ENCODE measurements at regions not wholly inside any gene's neighbourhood (a gene's known extent, or its start where the extent isn't known, plus 50 kb on each side); places are given as distances from the start of the nearest gene placed in this dataset.

- no peak for TF ChIP-seq CTCF (IDR thresholded peaks at IDR 0.05)
- H3K27ac Mint-ChIP-seq (ENCODE audit: unreplicated experiment): no peak overlapping the region
- no peaks in the 10 kb centered on the region for H3K36me3 Mint-ChIP-seq (ENCODE audit: low read depth)
- no peaks in the 10 kb centered on the region for H3K4me1 Mint-ChIP-seq (ENCODE audit: low read depth)
- H3K9me3 Mint-ChIP-seq (ENCODE audit: low read depth): peaks cover 17% of the 10 kb centered on the region
- H3K4me3 Mint-ChIP-seq (ENCODE audit: unreplicated experiment): no peak overlapping the region
- H3K27me3 Mint-ChIP-seq (ENCODE audit: low read depth): no peaks in the 10 kb centered on the region
- DNase-seq (ENCODE audit: low spot score): no peak
Measured at GRCh38 chrX:43139645-43140044, 361.7 kb upstream of the PPP1R2C start.

GRCh38 chrX:43140582-43140981, 362.6 kb upstream of the PPP1R2C start:
- no peaks in the 10 kb centered on the region for H3K4me1 Mint-ChIP-seq (ENCODE audit: low read depth)
- peaks cover 17% of the 10 kb centered on the region for H3K9me3 Mint-ChIP-seq (ENCODE audit: low read depth)
- no peak overlapping the region for H3K27ac Mint-ChIP-seq (ENCODE audit: unreplicated experiment)
- no peaks in the 10 kb centered on the region for H3K27me3 Mint-ChIP-seq (ENCODE audit: low read depth)
- no peak for TF ChIP-seq CTCF (IDR thresholded peaks at IDR 0.05)
- DNase-seq (ENCODE audit: low spot score): no peak
- H3K36me3 Mint-ChIP-seq (ENCODE audit: low read depth): no peaks in the 10 kb centered on the region
- no peak overlapping the region for H3K4me3 Mint-ChIP-seq (ENCODE audit: unreplicated experiment)

GRCh38 chrX:43141885-43142284, 363.9 kb upstream of the PPP1R2C start:
- Mint-ChIP-seq H3K36me3 (ENCODE audit: low read depth) (no peaks in the 10 kb centered on the region), H3K4me3 (ENCODE audit: unreplicated experiment) (no peak overlapping the region), H3K9me3 (ENCODE audit: low read depth) (peaks cover 24% of the 10 kb centered on the region), H3K4me1 (ENCODE audit: low read depth) (no peaks in the 10 kb centered on the region), H3K27me3 (ENCODE audit: low read depth) (no peaks in the 10 kb centered on the region), H3K27ac (ENCODE audit: unreplicated experiment) (no peak overlapping the region)
- DNase-seq (ENCODE audit: low spot score): no peak
- no peak for TF ChIP-seq CTCF (IDR thresholded peaks at IDR 0.05)

- peaks cover 13% of the 10 kb centered on the region for H3K9me3 Mint-ChIP-seq (ENCODE audit: low read depth)
- no peaks in the 10 kb centered on the region for H3K27me3 Mint-ChIP-seq (ENCODE audit: low read depth)
- no peaks in the 10 kb centered on the region for H3K4me1 Mint-ChIP-seq (ENCODE audit: low read depth)
- H3K36me3 Mint-ChIP-seq (ENCODE audit: low read depth): no peaks in the 10 kb centered on the region
- H3K4me3 Mint-ChIP-seq (ENCODE audit: unreplicated experiment): no peak overlapping the region
- no peak for DNase-seq (ENCODE audit: low spot score)
- TF ChIP-seq CTCF (IDR thresholded peaks at IDR 0.05): no peak
- no peak overlapping the region for H3K27ac Mint-ChIP-seq (ENCODE audit: unreplicated experiment)
Measured at GRCh38 chrX:43148305-43148704, 370.3 kb upstream of the PPP1R2C start.

- Mint-ChIP-seq H3K4me1 (ENCODE audit: low read depth) (no peaks in the 10 kb centered on the region), H3K27me3 (ENCODE audit: low read depth) (no peaks in the 10 kb centered on the region), H3K27ac (ENCODE audit: unreplicated experiment) (no peak overlapping the region), H3K9me3 (ENCODE audit: low read depth) (peaks cover 15% of the 10 kb centered on the region), H3K36me3 (ENCODE audit: low read depth) (no peaks in the 10 kb centered on the region), H3K4me3 (ENCODE audit: unreplicated experiment) (no peak overlapping the region)
- TF ChIP-seq CTCF (IDR thresholded peaks at IDR 0.05): no peak
- no peak for DNase-seq (ENCODE audit: low spot score)
Measured at GRCh38 chrX:43165343-43165920, 387.5 kb upstream of the PPP1R2C start.

Measured in chondrocyte (in vitro differentiated cells).